ENCODE measurements at regions not wholly inside any gene's neighbourhood (a gene's known extent, or its start where the extent isn't known, plus 50 kb on each side); places are given as distances from the start of the nearest gene placed in this dataset.

GRCh38 chr2:8059255-8059654 is 622.6 kb upstream of the ID2 start:
- no peak for TF ChIP-seq SIN3A (IDR thresholded peaks at IDR 0.05; ENCODE audit: borderline replicate concordance, insufficient read depth, low read length)
- TF ChIP-seq TAF1 (IDR thresholded peaks at IDR 0.05; ENCODE audit: borderline replicate concordance, insufficient read depth, low read length), result no peak
